AG09309 (cell line): ENCODE measurements at regions not wholly inside any gene's neighbourhood (a gene's known extent, or its start where the extent isn't known, plus 50 kb on each side); places are given as distances from the start of the nearest gene placed in this dataset.

Source experiments
- DNase-seq: peaks from one replicate; pipeline ENCODE4 v3.0.0-alpha.2; 2010; ENCODE audit warnings: low read depth
- H3K4me3 ChIP-seq: 2 replicates; pipeline ENCODE4 v1.5.1; 2011; ENCODE audit warnings: mild to moderate bottlenecking, low read depth, low read length, moderate library complexity; ENCODE audit not compliant: control insufficient read depth
- TF ChIP-seq, protein P1 (sequence below): IDR thresholded peaks from 2 replicates; pipeline ENCODE4 v1.5.1; 2011; ENCODE audit warnings: mild to moderate bottlenecking, low read depth, low read length, inconsistent platforms; ENCODE audit not compliant: insufficient read depth, control insufficient read depth; ENCODE audit errors: missing control alignments

DNA sequence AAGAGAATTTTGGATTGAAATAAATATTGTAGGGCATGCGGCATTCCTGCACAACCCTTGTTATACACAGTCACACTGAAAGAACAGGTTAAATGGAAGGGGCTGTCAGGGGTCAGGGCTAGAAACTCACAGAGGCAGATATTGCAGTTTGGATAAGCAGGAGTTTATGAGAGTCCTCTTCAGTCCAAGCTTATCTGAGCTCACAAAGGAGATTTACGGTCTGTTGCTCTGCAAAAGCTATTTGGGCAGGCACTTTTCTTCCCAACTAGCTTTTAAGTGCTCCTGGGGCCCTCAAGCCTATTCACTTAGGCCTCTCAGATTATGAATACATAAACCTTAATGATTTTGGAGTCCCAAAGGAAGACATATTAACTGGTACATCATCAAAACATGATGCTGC, 156.2 kb downstream of the SOX4 start:
- H3K4me3 ChIP-seq, result no peak overlapping the region
- TF ChIP-seq, protein P1, sequence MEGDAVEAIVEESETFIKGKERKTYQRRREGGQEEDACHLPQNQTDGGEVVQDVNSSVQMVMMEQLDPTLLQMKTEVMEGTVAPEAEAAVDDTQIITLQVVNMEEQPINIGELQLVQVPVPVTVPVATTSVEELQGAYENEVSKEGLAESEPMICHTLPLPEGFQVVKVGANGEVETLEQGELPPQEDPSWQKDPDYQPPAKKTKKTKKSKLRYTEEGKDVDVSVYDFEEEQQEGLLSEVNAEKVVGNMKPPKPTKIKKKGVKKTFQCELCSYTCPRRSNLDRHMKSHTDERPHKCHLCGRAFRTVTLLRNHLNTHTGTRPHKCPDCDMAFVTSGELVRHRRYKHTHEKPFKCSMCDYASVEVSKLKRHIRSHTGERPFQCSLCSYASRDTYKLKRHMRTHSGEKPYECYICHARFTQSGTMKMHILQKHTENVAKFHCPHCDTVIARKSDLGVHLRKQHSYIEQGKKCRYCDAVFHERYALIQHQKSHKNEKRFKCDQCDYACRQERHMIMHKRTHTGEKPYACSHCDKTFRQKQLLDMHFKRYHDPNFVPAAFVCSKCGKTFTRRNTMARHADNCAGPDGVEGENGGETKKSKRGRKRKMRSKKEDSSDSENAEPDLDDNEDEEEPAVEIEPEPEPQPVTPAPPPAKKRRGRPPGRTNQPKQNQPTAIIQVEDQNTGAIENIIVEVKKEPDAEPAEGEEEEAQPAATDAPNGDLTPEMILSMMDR, result no peak
- no peak for DNase-seq

DNA sequence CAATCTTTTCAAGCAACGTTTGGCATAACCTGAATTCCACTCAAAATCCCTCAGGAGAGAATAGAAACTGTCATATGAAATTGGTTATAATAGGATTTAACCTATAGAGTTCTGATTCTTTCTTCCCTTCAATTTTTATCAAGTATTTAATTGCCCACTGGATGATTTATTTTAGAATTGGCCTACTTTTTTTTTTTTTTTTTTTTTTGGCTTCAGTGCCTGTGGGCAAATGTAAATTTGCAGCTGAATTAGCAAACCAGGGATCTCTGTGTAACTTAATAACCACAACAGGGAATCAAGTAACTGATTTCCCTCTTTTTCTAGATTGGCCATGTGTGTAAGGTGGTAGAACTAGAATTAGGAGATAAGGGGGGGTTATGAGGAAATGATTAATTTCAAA, 157.0 kb downstream of the SOX4 start:
- H3K4me3 ChIP-seq, result no peak overlapping the region
- DNase-seq, result no peak
- TF ChIP-seq, protein P1, result no peak

DNA sequence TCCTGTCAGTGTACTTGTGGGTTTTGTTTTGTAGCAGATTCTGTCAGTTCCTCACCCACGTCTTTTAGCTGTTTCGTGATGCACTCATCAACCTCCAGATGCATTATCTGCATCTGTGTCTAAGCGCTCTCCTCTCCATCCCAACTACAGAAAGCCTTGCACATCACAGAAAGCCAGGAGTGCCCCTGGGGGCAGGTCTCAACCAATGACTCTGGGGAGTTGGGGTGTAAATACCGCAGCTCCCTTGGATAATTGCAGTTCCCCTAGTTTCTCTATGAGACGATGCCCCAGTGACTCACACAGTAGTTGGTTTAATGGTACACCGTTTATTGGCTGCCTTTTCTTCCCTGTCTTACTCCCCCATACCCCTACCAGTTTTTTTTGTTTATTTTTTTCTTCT, 158.1 kb downstream of the SOX4 start:
- DNase-seq, result no peak
- H3K4me3 ChIP-seq, result no peak overlapping the region
- TF ChIP-seq, protein P1, result no peak

DNA sequence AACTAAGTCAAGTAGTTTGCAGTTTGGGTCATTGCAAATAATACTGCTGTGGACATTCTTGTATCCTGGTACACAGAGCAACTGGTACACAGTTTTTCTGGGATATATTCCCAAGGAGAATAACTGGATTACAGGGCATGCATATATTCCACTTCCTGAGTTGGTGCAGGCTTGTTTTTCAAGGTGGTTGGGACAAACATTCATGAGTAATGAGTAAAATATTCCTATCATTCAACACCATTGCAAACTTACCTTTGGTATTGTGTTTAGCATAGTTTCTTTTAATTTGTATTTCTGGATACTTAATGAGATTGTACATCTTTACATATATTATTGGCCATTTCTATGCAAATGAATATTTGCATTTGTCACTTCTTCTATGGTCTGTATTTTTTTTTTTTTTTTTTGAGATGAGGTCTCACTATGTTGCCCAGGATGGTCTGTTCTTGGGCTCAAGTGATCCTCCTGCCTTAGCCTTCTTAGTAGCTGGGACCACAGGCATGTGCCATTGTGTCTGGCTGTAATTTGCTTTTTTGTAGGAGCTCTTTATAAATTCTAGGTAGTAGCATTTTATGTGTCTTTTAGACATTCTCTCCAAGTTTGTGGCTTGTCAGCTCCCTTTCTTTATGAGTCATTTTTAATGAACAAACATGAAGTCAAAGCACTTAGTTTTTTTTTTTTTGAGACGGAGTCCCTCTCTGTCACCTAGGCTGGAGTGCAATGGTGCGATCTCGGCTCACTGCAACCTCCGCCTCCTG, 158.7 kb downstream of the SOX4 start:
- DNase-seq, result no peak
- TF ChIP-seq, protein P1, result no peak
- no peak overlapping the region for H3K4me3 ChIP-seq

DNA sequence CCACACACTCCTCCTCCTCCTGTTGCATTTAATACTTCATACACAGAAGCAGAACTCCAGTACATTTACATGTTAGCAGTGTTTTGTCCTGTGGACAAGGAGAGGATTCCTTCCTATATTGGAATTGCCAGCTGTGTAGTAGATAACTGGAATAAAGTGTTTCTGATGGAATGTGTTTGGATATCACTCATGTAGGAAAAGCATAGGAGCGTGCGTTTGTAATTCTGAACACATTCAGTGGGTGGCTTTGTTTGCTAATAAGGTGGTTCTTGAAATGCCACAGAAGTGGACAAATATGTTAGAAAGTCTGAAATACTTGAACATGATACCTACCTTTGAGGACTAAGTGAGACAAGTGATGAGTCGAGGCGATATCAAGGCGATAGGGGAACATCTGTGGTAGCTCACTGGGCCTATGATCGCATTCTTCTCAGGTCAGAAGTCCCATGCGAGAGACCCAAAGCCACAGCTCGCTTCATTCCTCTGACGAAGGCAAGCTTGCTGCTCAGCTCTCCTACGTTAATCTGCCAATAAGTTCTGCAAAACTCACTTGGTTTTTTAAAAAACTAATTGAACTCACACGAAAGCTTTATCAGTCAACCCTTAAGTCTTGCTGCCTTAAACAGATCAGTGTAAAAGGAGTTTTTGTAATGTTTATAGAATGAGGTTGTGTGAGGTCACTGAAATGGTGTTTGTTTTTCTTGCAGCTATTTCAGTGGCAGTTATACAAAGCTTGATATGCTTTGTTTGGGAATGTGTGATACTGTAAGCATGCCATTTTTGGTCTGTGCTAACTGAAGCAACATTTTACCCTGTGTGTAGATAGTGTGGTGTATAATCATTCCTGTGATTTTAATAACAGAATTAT, 159.9 kb downstream of the SOX4 start:
- H3K4me3 ChIP-seq, result no peak overlapping the region
- TF ChIP-seq, protein P1, result peak; percentile 3
- DNase-seq, result no peak

DNA sequence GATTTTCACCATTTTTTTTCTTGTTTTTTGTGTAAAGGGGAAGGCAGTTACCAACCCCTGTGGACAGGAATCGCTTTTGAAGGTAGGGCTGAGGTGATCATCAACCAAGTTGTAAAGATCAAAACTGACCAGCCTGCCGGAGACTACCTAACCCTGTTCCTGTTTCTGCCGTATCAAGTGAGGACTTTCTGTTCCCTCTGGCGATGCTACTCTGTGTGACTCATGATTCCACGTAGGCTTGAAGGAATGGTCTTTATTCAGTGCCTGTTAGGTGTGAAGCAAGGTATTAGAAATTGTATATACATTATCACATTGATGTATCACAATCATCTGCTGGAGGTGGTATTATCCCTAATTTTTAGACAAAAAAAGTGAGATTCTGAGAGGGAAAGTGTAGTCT, 161.3 kb downstream of the SOX4 start:
- no peak for DNase-seq
- H3K4me3 ChIP-seq, result no peak overlapping the region
- TF ChIP-seq, protein P1, result no peak
